Transverse colon (tissue), 4 donors: ENCODE measurements at regions not wholly inside any gene's neighbourhood (a gene's known extent, or its start where the extent isn't known, plus 50 kb on each side); places are given as distances from the start of the nearest gene placed in this dataset.

Experiments
- POLR2AphosphoS5 ChIP-seq, 3 donors: sonication (generic); formaldehyde crosslinking; IDR thresholded peaks; one replicate each; pipeline ENCODE4 v1.6.1; 2016; ENCODE audit warnings: antibody characterized with exemption in 3 of 3
- TF ChIP-seq, protein P1 (sequence below), 5 experiments: fragments of 200-600 bp in 3 of 5; fragments of 450-650 bp in 2 of 5; sonication (generic) in 3 of 5; IDR thresholded peaks; 1 replicate in 2 of 5; 2 replicates in 3 of 5; pipeline ENCODE4 v1.5.1; 2016 to 2017; ENCODE audit warnings: antibody characterized with exemption in 5 of 5, inconsistent platforms in 3 of 5, mild to moderate bottlenecking in 2 of 5, moderate library complexity in 1 of 5

- TF ChIP-seq, protein P1, sequence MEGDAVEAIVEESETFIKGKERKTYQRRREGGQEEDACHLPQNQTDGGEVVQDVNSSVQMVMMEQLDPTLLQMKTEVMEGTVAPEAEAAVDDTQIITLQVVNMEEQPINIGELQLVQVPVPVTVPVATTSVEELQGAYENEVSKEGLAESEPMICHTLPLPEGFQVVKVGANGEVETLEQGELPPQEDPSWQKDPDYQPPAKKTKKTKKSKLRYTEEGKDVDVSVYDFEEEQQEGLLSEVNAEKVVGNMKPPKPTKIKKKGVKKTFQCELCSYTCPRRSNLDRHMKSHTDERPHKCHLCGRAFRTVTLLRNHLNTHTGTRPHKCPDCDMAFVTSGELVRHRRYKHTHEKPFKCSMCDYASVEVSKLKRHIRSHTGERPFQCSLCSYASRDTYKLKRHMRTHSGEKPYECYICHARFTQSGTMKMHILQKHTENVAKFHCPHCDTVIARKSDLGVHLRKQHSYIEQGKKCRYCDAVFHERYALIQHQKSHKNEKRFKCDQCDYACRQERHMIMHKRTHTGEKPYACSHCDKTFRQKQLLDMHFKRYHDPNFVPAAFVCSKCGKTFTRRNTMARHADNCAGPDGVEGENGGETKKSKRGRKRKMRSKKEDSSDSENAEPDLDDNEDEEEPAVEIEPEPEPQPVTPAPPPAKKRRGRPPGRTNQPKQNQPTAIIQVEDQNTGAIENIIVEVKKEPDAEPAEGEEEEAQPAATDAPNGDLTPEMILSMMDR (IDR thresholded peaks at IDR 0.05) = no peak
- no peak for TF ChIP-seq POLR2AphosphoS5 (IDR thresholded peaks at IDR 0.05)
Observed at GRCh38 chr11:81687057-81687456, 1046.6 kb downstream of the FAM181B start.
